ENCODE measurements at regions not wholly inside any gene's neighbourhood (a gene's known extent, or its start where the extent isn't known, plus 50 kb on each side); places are given as distances from the start of the nearest gene placed in this dataset.

GRCh38 chrX:110863883-110864282, 68.3 kb upstream of the CHRDL1 start:
- no peak for DNase-seq (ENCODE audit: low read depth in 1 of 2, low spot score in 1 of 2)

- no peak for DNase-seq (ENCODE audit: low read depth in 1 of 2, low spot score in 1 of 2)
These were observed 62.9 kb upstream of the CHRDL1 start for GRCh38 chrX:110858565-110858964.

- no peak for DNase-seq (ENCODE audit: low read depth in 1 of 2, low spot score in 1 of 2)
These were observed 58.0 kb upstream of the CHRDL1 start for GRCh38 chrX:110853610-110854009.

GRCh38 chrX:110852180-110852579, 56.6 kb upstream of the CHRDL1 start:
- DNase-seq (ENCODE audit: low read depth in 1 of 2, low spot score in 1 of 2), result no peak

GRCh38 chrX:110851780-110852179, 56.2 kb upstream of the CHRDL1 start:
- no peak for DNase-seq (ENCODE audit: low read depth in 1 of 2, low spot score in 1 of 2)

- peak in 1 of 2 donors; percentile 6 for DNase-seq (ENCODE audit: low read depth in 1 of 2, low spot score in 1 of 2)
These were observed 51.7 kb upstream of the CHRDL1 start for GRCh38 chrX:110847334-110847733.

- no peak for DNase-seq (ENCODE audit: low read depth in 1 of 2, low spot score in 1 of 2)
These were observed 50.5 kb upstream of the CHRDL1 start for GRCh38 chrX:110846071-110846470.

Data from activated CD4-positive, alpha-beta T cell treated with anti-CD3 and anti-CD28 coated beads, Interleukin-2, amount 50 U/mL, for 24 hours (primary cell).